DOHH2 (cell line): ENCODE measurements at regions not wholly inside any gene's neighbourhood (a gene's known extent, or its start where the extent isn't known, plus 50 kb on each side); places are given as distances from the start of the nearest gene placed in this dataset.

Experiments
- EZH2phosphoT487 ChIP-seq: fragments of 200-600 bp; sonication (generic); IDR thresholded peaks from 2 replicates; pipeline ENCODE4 v1.6.1; 2017; ENCODE audit warnings: borderline replicate concordance, mild to moderate bottlenecking, antibody characterized with exemption, low read length, moderate library complexity, mixed read lengths
- TF ChIP-seq, protein P1 (sequence below): fragments of 200-600 bp; sonication (generic); IDR thresholded peaks from one replicate; pipeline ENCODE4 v1.5.1; 2014; ENCODE audit warnings: antibody characterized with exemption, mild to moderate bottlenecking, low read depth, low read length; ENCODE audit not compliant: poor library complexity, severe bottlenecking

- TF ChIP-seq, protein P1, sequence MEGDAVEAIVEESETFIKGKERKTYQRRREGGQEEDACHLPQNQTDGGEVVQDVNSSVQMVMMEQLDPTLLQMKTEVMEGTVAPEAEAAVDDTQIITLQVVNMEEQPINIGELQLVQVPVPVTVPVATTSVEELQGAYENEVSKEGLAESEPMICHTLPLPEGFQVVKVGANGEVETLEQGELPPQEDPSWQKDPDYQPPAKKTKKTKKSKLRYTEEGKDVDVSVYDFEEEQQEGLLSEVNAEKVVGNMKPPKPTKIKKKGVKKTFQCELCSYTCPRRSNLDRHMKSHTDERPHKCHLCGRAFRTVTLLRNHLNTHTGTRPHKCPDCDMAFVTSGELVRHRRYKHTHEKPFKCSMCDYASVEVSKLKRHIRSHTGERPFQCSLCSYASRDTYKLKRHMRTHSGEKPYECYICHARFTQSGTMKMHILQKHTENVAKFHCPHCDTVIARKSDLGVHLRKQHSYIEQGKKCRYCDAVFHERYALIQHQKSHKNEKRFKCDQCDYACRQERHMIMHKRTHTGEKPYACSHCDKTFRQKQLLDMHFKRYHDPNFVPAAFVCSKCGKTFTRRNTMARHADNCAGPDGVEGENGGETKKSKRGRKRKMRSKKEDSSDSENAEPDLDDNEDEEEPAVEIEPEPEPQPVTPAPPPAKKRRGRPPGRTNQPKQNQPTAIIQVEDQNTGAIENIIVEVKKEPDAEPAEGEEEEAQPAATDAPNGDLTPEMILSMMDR = no peak
- TF ChIP-seq EZH2phosphoT487 = no peak
Observed at GRCh38 chr3:117871934-117872333, 1162.4 kb downstream of the TUSC7 start.
